ENCODE measurements at regions not wholly inside any gene's neighbourhood (a gene's known extent, or its start where the extent isn't known, plus 50 kb on each side); places are given as distances from the start of the nearest gene placed in this dataset.

DNA sequence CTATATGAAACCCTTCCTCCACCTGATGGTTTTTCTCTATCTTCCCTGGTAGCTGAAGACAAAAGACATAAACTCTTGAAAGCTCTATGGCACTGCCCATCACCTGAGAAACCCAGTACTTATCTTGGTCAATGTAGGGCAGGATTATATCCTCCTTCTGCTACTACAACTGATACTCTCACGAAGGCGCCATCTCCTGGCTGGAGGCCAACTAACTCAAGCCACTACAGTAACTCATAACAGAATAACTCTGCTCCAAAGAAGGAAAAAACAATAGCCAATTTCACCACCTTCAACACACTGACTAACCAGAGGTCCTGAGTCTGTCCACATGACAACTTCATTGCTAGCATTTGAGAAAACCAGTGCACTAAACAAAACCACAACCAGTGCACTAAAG is 409.2 kb downstream of the CETN3 start:
- no peak for DNase-seq (ENCODE audit: low read depth, low spot score)
- no peak overlapping the region for H3K27ac ChIP-seq

DNA sequence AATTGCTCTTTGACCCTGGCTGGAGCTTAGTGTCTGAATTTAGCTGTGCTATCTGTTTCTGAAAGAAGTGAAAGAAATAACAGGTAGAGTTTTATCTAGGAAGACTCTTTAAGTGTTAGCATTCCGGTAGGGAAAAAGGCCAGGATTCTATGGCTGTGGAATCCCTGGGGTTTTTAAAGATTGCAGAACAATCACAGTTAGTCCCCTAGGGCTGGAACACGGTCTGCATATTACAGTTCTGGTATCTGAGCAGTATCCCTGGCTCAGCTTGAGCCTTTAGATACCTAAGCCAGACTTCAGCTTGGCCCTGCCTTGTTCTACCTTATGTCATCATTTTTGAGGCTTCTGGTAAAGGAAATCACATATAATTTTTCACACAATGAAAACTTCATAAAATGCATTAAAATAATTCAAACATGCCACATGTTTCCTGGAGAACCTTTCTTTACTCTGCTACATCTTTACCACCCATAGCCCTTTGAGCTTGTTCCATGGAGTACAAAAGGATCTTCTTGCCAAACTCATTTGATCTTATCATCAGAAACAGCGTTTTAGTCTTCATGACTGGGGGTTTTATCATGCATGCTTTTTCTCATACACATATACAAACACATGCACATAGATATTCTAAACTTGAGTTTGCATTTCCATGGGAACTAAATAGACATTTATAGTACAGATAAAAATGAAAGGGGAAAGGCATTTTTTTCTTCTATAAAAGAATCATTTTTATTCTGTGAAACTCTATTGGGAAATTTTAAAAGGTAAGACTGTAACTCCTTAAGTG is 410.8 kb downstream of the CETN3 start:
- H3K27ac ChIP-seq, result no peak overlapping the region
- DNase-seq (ENCODE audit: low read depth, low spot score), result no peak

DNA sequence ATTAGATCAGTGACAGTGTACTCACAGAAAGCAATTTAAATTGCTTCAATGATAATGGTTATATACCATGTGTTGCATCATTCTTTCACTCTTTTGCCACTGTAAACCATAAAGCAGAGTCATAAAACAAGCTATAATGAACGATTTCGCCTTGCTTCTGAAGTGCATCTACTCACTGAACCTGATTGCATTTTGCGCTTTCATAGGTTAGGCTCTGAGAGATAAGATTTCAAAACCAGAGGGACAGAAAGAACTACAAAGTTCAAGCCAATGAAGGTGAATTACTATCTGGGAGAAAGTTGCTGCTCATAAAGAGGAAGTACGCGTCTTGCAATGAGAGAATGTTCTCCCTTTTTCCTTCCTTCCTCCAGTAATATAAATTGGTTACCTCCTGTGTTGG is 412.7 kb downstream of the CETN3 start:
- no peak overlapping the region for H3K27ac ChIP-seq
- DNase-seq (ENCODE audit: low read depth, low spot score), result no peak

GRCh38 chr5:89996335-89996734 is 413.2 kb downstream of the CETN3 start:
- DNase-seq (ENCODE audit: low read depth, low spot score), result no peak

GRCh38 chr5:89994266-89994665 is 415.3 kb downstream of the CETN3 start:
- no peak overlapping the region for H3K27ac ChIP-seq
- no peak for DNase-seq (ENCODE audit: low read depth, low spot score)

More at GRCh38 chr5:89996335-89996734, 413.2 kb downstream of the CETN3 start:
- H3K27ac ChIP-seq, result no peak overlapping the region

GRCh38 chr5:89992201-89992600 is 417.4 kb downstream of the CETN3 start:
- H3K27ac ChIP-seq, result no peak overlapping the region
- no peak for DNase-seq (ENCODE audit: low read depth, low spot score)

- DNase-seq (ENCODE audit: low read depth, low spot score), result no peak
- H3K27ac ChIP-seq, result no peak overlapping the region
These were observed 418.0 kb downstream of the CETN3 start for GRCh38 chr5:89991592-89991991.

DNA sequence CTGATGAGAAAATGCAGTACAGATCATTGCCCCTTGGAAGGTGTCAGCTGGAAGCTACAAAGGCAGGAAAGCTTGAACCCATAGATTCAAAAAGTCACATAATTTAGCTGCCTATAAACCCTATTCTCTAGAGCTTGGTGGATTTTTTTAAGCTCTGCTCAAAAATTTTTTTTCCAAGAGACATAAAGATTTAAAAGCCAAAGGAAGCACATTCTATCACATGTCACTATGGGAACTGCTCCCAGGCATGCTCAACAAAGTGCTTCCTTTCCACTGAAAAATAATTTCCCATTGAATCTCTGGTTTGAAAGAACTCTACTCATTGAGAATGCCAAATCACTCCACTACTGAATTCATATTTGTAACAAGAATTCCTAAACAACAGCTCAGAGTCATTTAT is 419.8 kb downstream of the CETN3 start:
- no peak for DNase-seq (ENCODE audit: low read depth, low spot score)
- H3K27ac ChIP-seq, result no peak overlapping the region

DNA sequence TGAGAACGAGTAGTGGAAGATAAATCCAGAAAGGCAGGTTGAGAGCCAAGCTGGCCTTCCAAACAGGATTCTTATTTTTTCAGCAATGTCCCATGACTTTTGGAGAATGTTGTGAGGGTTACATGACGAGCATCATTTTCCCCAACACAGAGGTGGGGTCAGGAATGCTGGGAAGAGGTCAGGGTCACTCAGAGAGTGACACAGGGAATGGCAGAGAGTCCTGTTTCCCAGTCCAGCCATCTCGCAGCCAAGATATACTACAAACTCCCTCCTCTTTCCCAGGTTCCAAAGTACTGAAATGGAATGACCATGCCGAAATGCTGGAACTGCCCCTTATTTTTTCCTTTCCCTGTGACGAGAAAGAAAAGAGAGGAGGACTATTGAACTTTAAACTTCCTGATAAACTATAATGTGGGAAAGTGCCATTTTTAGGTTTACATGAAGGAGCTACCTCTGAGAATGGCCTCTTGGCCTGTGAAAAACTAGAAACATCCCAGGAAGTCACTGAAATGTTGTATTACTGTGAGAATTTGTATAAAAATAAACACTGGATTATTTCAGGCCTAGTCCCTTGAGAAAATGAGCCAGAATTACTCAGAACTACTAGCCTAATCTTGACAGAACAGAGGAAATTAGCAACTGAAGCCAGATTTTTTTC is 420.4 kb downstream of the CETN3 start:
- DNase-seq (ENCODE audit: low read depth, low spot score), result no peak
- no peak overlapping the region for H3K27ac ChIP-seq

DNA sequence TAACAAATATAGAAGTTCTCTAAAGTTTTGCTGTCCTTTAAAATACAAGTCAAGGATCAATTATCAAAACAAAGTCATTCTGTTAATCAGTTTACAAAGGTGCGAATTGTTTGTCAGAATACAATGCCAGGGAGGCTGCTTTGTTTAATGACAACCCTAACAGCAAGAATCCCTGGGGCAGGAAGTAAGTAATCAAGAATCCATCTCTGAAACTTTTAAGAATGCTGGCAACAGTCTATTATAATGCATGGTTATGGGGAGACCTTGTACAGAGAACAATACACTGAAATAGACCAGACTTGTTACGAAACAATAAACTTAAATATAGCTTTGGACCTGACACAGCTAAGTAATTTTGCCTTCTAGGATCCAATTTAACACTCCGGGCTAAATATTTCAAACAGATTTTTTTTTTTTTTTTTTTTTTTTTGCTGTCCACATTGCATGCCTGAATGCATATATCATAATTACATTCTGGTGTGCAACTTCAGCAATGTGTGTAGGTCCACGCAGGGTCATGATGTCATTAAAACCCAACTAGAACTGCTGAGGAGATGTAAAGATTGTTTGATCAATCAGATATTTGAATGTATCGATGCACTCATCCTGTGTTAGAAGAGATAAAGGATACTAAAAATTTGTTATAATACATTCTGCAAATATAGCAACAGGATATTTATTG is 421.3 kb downstream of the CETN3 start:
- DNase-seq (ENCODE audit: low read depth, low spot score), result no peak
- no peak overlapping the region for H3K27ac ChIP-seq

GRCh38 chr5:89983216-89983615 is 426.3 kb downstream of the CETN3 start:
- no peak overlapping the region for H3K27ac ChIP-seq
- DNase-seq (ENCODE audit: low read depth, low spot score), result no peak

GRCh38 chr5:89981878-89982773 is 427.4 kb downstream of the CETN3 start:
- no peak for DNase-seq (ENCODE audit: low read depth, low spot score)

DNA sequence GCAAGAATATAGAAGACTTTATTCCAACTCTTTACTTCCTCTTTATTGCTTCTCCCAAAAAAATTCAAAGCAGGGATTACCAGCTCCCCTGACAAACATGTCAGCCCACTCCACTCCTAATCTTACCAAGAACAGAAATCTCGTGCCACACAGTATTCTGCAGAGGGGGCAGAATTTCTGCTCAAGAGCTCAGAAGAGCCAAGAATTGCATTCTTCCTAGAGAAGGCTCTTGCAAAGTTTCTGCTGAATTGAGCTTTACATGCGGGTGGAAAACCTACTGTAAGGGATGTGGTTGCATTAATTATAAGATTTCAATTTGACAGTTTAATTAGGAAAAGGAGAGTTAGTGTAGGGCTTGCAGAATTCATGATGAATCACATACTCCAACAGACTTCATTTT is 428.5 kb downstream of the CETN3 start:
- DNase-seq (ENCODE audit: low read depth, low spot score), result no peak
- H3K27ac ChIP-seq, result no peak overlapping the region

More at GRCh38 chr5:89981878-89982773, 427.4 kb downstream of the CETN3 start:
- no peak overlapping the region for H3K27ac ChIP-seq

- no peak for DNase-seq (ENCODE audit: low read depth, low spot score)
- no peak overlapping the region for H3K27ac ChIP-seq
These were observed 436.0 kb downstream of the CETN3 start for GRCh38 chr5:89973516-89973915.

GRCh38 chr5:89972901-89973300 is 436.7 kb downstream of the CETN3 start:
- no peak for DNase-seq (ENCODE audit: low read depth, low spot score)
- no peak overlapping the region for H3K27ac ChIP-seq

GRCh38 chr5:89968958-89969381 is 440.6 kb downstream of the CETN3 start:
- DNase-seq (ENCODE audit: low read depth, low spot score), result no peak
- no peak overlapping the region for H3K27ac ChIP-seq

GRCh38 chr5:89967771-89968444 is 441.6 kb downstream of the CETN3 start:
- no peak overlapping the region for H3K27ac ChIP-seq
- no peak for DNase-seq (ENCODE audit: low read depth, low spot score)

GRCh38 chr5:89956838-89957237 is 452.7 kb downstream of the CETN3 start:
- DNase-seq (ENCODE audit: low read depth, low spot score), result no peak
- H3K27ac ChIP-seq, result no peak overlapping the region

GRCh38 chr5:89954916-89955315 is 454.6 kb downstream of the CETN3 start:
- DNase-seq (ENCODE audit: low read depth, low spot score), result no peak
- H3K27ac ChIP-seq, result no peak overlapping the region

DNA sequence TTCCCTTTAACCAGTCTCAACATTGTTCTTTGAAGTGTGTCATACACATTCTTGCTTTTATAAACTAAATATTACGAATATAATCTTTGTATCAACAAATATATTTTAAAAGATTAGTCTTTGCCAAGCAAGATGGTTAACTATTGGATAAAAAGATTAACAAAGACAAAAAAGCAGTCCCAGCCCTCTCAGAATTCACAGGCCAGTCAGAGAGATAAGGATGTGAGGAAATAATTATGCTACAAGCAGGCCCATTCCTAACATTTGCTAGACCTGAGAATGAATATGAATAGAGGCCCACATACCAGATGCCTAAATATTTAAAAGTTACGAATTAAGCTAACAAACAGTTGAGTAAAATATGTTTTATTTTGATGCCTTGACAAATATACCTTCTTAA is 457.7 kb downstream of the CETN3 start:
- H3K27ac ChIP-seq, result no peak overlapping the region
- no peak for DNase-seq (ENCODE audit: low read depth, low spot score)
